ENCODE measurements at regions not wholly inside any gene's neighbourhood (a gene's known extent, or its start where the extent isn't known, plus 50 kb on each side); places are given as distances from the start of the nearest gene placed in this dataset.

DNA sequence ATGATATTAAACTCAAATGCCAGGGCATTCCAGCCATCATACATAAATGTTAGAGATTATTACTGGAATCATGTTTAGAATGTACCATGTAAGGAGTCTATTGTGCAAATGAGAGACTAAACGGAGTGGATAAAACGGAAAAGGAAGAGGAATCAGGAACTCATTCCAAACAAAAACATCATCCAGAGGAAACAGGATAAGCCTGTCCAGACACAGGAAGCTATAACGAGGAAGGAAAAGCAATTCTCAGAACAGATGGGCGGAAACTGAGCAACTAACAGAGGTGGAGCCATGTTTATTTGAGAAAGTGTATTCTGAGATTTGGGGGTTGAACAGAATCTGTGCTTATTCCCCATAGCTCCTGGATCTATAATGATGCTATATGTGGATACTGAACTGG, 52.3 kb upstream of the TRIM24 start:
- Histone ChIP-seq H3K9me3 (replicated peaks) (peaks cover 9% of the 10 kb centered on the region), H3K27ac (replicated peaks) (no peak overlapping the region), H3K4me3 (no peak overlapping the region), H3K36me3 (no peaks in the 10 kb centered on the region), H3K27me3 (ENCODE audit: low read depth) (no peaks in the 10 kb centered on the region), H3K4me1 (no peaks in the 10 kb centered on the region)
- TF ChIP-seq, protein P1, sequence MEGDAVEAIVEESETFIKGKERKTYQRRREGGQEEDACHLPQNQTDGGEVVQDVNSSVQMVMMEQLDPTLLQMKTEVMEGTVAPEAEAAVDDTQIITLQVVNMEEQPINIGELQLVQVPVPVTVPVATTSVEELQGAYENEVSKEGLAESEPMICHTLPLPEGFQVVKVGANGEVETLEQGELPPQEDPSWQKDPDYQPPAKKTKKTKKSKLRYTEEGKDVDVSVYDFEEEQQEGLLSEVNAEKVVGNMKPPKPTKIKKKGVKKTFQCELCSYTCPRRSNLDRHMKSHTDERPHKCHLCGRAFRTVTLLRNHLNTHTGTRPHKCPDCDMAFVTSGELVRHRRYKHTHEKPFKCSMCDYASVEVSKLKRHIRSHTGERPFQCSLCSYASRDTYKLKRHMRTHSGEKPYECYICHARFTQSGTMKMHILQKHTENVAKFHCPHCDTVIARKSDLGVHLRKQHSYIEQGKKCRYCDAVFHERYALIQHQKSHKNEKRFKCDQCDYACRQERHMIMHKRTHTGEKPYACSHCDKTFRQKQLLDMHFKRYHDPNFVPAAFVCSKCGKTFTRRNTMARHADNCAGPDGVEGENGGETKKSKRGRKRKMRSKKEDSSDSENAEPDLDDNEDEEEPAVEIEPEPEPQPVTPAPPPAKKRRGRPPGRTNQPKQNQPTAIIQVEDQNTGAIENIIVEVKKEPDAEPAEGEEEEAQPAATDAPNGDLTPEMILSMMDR (IDR thresholded peaks at IDR 0.05; ENCODE audit: borderline replicate concordance) = no peak
- intact Hi-C loops (cut with micrococcal nuclease) = no loop called here
- no peak for DNase-seq

Data from left ventricle myocardium inferior (tissue), 1 donor.